PC-9 (cell line): ENCODE measurements at regions not wholly inside any gene's neighbourhood (a gene's known extent, or its start where the extent isn't known, plus 50 kb on each side); places are given as distances from the start of the nearest gene placed in this dataset.

ENCODE experiments used
- CTCF ChIP-seq: fragments of 200-600 bp; sonication (generic); conservative IDR thresholded peaks from 2 replicates; pipeline ENCODE4 v1.6.1; 2017; ENCODE audit warnings: mixed run types, antibody characterized with exemption, mild to moderate bottlenecking, moderate library complexity
- EZH2 ChIP-seq: fragments of 200-600 bp; sonication (generic); IDR thresholded peaks from 2 replicates; pipeline ENCODE4 v1.8.0; 2017; ENCODE audit warnings: antibody characterized with exemption, low read depth

DNA sequence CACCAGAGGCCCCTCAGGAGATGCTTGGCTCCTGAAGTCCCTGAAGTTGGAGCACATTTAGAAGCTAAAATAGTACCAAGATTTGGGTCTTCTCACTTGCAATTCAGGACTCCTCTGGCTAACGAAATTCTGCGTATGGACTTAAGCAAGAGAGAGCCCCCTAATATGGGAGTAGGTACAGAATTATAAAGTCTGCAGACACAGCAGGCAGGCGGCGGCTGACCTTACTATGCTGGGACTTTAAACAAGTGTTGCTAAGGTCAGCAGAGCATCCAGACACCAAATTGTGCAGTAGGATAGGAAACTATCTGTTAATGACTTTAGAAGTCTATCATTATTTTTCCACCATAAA lies 104.5 kb upstream of the PDE4B start:
- no peak for TF ChIP-seq CTCF
- no peak for TF ChIP-seq EZH2
